BLaER1 treated with 17β-estradiol and CSF1 and Interleukin-3, amounts not matched to agents 10 nM and 100 nM (cell line): ENCODE measurements at regions not wholly inside any gene's neighbourhood (a gene's known extent, or its start where the extent isn't known, plus 50 kb on each side); places are given as distances from the start of the nearest gene placed in this dataset.
A peak's percentile ranks its signal among the peaks of the same experiment; 100 is the strongest.
"Not testable (repeated sequence)": the region's sequence is repeated elsewhere in the genome, so short reads cannot be mapped to it uniquely, and the experiment has no call there.

ENCODE experiments used
- H3K27ac ChIP-seq, 11 experiments: shearing (Covaris generic); formaldehyde crosslinking; 2 replicates each; pipeline ENCODE4 v1.8.1; 2022
- H3K27me3 ChIP-seq, 11 experiments: shearing (Covaris generic); formaldehyde crosslinking; 2 replicates each; pipeline ENCODE4 v1.8.1; 2022
- H3K36me3 ChIP-seq, 11 experiments: shearing (Covaris generic); formaldehyde crosslinking; 2 replicates each; pipeline ENCODE4 v1.8.1; 2022
- H3K4me1 ChIP-seq, 10 experiments: shearing (Covaris generic); formaldehyde crosslinking; 2 replicates each; pipeline ENCODE4 v1.8.1; 2022
- H3K4me2 ChIP-seq, 11 experiments: shearing (Covaris generic); formaldehyde crosslinking; 2 replicates each; pipeline ENCODE4 v1.8.1; 2022
- H3K4me3 ChIP-seq, 10 experiments: shearing (Covaris generic); formaldehyde crosslinking; 2 replicates each; pipeline ENCODE4 v1.8.1; 2022
- H3K9ac ChIP-seq, 11 experiments: shearing (Covaris generic); formaldehyde crosslinking; 2 replicates each; pipeline ENCODE4 v1.8.1; 2022
- H3K9me3 ChIP-seq, 11 experiments: shearing (Covaris generic); formaldehyde crosslinking; replicated peaks in 1 of 11; 2 replicates each; pipeline ENCODE4 v1.8.1; 2022
- H4K20me1 ChIP-seq, 11 experiments: shearing (Covaris generic); formaldehyde crosslinking; 2 replicates each; pipeline ENCODE4 v1.8.1; 2022
- Cebpa-rat ChIP-seq, 11 experiments: shearing (Covaris generic); IDR thresholded peaks; 2 replicates each; pipeline ENCODE4 v1.8.1; 2022

DNA sequence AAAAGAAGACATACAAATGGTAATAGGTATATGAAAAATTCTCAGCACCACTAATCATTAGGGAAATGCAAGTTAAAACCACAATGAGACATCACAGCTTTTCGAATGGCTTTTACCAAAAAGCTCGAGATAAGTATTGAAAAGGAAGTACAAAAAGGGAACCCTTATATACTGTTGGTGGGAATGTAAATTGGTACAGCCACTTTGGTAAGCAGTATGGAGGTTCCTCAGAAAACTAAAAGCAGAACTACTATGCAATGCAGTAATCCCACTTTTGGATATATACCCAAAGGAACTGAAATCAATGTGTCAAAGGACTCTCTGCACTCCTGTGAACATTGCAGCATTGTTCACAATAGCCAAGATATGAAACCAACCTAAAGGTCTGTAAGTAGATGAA lies 107.5 kb upstream of the SPATS2L start:
- no peaks in the 10 kb centered on the region for H3K27me3 ChIP-seq
- peaks cover 12 to 39% (median 19%) of the 10 kb centered on the region in 10 experiments for H3K4me1 ChIP-seq
- H3K4me2 ChIP-seq, result peak overlapping the region; percentile 30 to 95 (median 77); a peak in 21 of 22 replicates
- H3K9ac ChIP-seq, result 0 out of 22 replicates have a peak overlapping the region, but pooled peaks of 1 of the 11 experiments have one; percentile 37
- H3K27ac ChIP-seq, result peak overlapping the region in 8 of 11 experiments; percentile 3 to 75 (median 60); a peak in 13 of 22 replicates
- TF ChIP-seq Cebpa-rat (IDR thresholded peaks at IDR 0.05), result no peak
- no peak overlapping the region for H3K4me3 ChIP-seq
- 0 out of 22 replicates have a peak, but pooled peaks cover 0 to 3% (median 0%) of the 10 kb centered on the region in 11 experiments for H4K20me1 ChIP-seq
- no peaks in the 10 kb centered on the region for H3K36me3 ChIP-seq
- H3K9me3 ChIP-seq, result peaks cover 0 to 7% (median 0%) of the 10 kb centered on the region in 11 experiments; a peak in 4 of 22 replicates

- Histone ChIP-seq H3K27ac (peak overlapping the region in 8 of 11 experiments; percentile 3 to 75 (median 60); a peak in 15 of 22 replicates), H3K4me1 (peaks cover 12 to 39% (median 19%) of the 10 kb centered on the region in 10 experiments), H3K4me3 (peak overlapping the region in 2 of 10 experiments; percentile 5 to 36; a peak in 4 of 20 replicates), H3K27me3 (no peaks in the 10 kb centered on the region), H3K4me2 (peak overlapping the region; percentile 30 to 95 (median 77)), H3K9me3 (peaks cover 0 to 7% (median 0%) of the 10 kb centered on the region in 11 experiments; a peak in 4 of 22 replicates), H4K20me1 (0 out of 22 replicates have a peak, but pooled peaks cover 0 to 3% (median 0%) of the 10 kb centered on the region in 11 experiments), H3K9ac (peak overlapping the region in 3 of 11 experiments; percentile 37 to 45 (median 39); a peak in 3 of 22 replicates), H3K36me3 (no peaks in the 10 kb centered on the region)
- TF ChIP-seq Cebpa-rat (IDR thresholded peaks at IDR 0.05), result no peak
These were observed 106.8 kb upstream of the SPATS2L start for GRCh38 chr2:200199576-200200263.

- not testable (repeated sequence) for H3K27ac ChIP-seq, H3K4me3 ChIP-seq, H3K36me3 ChIP-seq, H3K9ac ChIP-seq, H4K20me1 ChIP-seq, H3K27me3 ChIP-seq, H3K4me2 ChIP-seq
- Histone ChIP-seq H3K9me3 (peaks cover 7 to 20% (median 14%) of the 10 kb centered on the region in 11 experiments; a peak in 16 of 22 replicates), H3K4me1 (peaks cover 12 to 34% (median 19%) of the 10 kb centered on the region in 10 experiments)
These were observed 104.7 kb upstream of the SPATS2L start for GRCh38 chr2:200201839-200202238.

GRCh38 chr2:200203381-200203827 lies 103.1 kb upstream of the SPATS2L start:
- Histone ChIP-seq H3K27me3 (no peaks in the 10 kb centered on the region), H3K9ac (no peak overlapping the region), H3K4me2 (no peak overlapping the region), H3K36me3 (no peaks in the 10 kb centered on the region), H3K4me3 (no peak overlapping the region), H3K9me3 (peaks cover 8 to 20% (median 14%) of the 10 kb centered on the region in 11 experiments; a peak in 16 of 22 replicates), H3K4me1 (peaks cover 12 to 20% (median 17%) of the 10 kb centered on the region in 10 experiments), H3K27ac (no peak overlapping the region), H4K20me1 (0 out of 22 replicates have a peak, but pooled peaks cover 0 to 3% (median 0%) of the 10 kb centered on the region in 11 experiments)
- TF ChIP-seq Cebpa-rat (IDR thresholded peaks at IDR 0.05), result no peak

GRCh38 chr2:200208041-200208440 lies 98.5 kb upstream of the SPATS2L start:
- no peak for TF ChIP-seq Cebpa-rat (IDR thresholded peaks at IDR 0.05)
- no peak overlapping the region for H3K4me2 ChIP-seq

DNA sequence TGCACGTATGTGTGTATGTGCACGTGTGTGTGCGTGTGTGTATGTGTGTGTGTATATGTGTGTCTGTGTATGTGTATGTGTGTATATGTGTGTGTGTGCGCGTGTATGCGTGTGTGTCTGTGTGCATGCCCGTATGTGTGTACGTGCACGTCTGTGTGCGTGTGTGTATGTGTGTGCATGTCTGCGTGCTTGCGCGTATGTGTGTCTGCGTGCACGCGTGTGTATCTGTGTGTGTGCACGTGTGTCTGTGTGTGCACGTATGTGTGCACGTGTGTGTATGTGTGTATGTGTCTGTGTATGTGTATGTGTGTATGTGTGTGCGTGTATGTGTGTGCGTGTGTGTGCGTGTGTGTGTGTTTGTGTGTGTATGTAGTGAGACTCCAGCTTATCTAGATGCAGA lies 97.5 kb upstream of the SPATS2L start:
- TF ChIP-seq Cebpa-rat (IDR thresholded peaks at IDR 0.05), result no peak
- Histone ChIP-seq H3K4me1 (peaks cover 0 to 12% (median 7%) of the 10 kb centered on the region in 10 experiments; a peak in 7 of 20 replicates), H3K27me3 (no peaks in the 10 kb centered on the region), H3K9ac (no peak overlapping the region), H3K9me3 (peaks cover 8 to 15% (median 13%) of the 10 kb centered on the region in 11 experiments; a peak in 15 of 22 replicates), H3K27ac (no peak overlapping the region), H3K4me3 (no peak overlapping the region), H3K4me2 (no peak overlapping the region), H4K20me1 (no peaks in the 10 kb centered on the region), H3K36me3 (no peaks in the 10 kb centered on the region)

More at GRCh38 chr2:200208041-200208440, 98.5 kb upstream of the SPATS2L start:
- Histone ChIP-seq H3K27me3 (no peaks in the 10 kb centered on the region), H4K20me1 (no peaks in the 10 kb centered on the region), H3K9ac (no peak overlapping the region), H3K4me3 (no peak overlapping the region), H3K27ac (no peak overlapping the region), H3K4me1 (peaks cover 0 to 7% (median 2%) of the 10 kb centered on the region in 10 experiments; a peak in 7 of 20 replicates), H3K36me3 (no peaks in the 10 kb centered on the region), H3K9me3 (peaks cover 8 to 15% (median 13%) of the 10 kb centered on the region in 11 experiments; a peak in 15 of 22 replicates)

GRCh38 chr2:200211643-200212042 lies 94.8 kb upstream of the SPATS2L start:
- no peak for TF ChIP-seq Cebpa-rat (IDR thresholded peaks at IDR 0.05)
- no peak overlapping the region for H3K4me3 ChIP-seq

GRCh38 chr2:200212862-200213425 lies 93.5 kb upstream of the SPATS2L start:
- H3K9ac ChIP-seq, result no peak overlapping the region
- peak overlapping the region in 7 of 11 experiments; percentile 2 to 36 (median 29); a peak in 10 of 22 replicates for H3K4me2 ChIP-seq
- TF ChIP-seq Cebpa-rat (IDR thresholded peaks at IDR 0.05), result no peak
- H3K9me3 ChIP-seq, result no peaks in the 10 kb centered on the region
- H3K36me3 ChIP-seq, result no peaks in the 10 kb centered on the region
- no peak overlapping the region for H3K27ac ChIP-seq
- no peak overlapping the region for H3K4me3 ChIP-seq
- H3K4me1 ChIP-seq, result peaks cover 0 to 18% (median 10%) of the 10 kb centered on the region in 10 experiments; a peak in 13 of 20 replicates
- H4K20me1 ChIP-seq, result no peaks in the 10 kb centered on the region
- H3K27me3 ChIP-seq, result no peaks in the 10 kb centered on the region

More at GRCh38 chr2:200211643-200212042, 94.8 kb upstream of the SPATS2L start:
- Histone ChIP-seq H3K9ac (no peak overlapping the region), H3K27me3 (no peaks in the 10 kb centered on the region), H3K36me3 (no peaks in the 10 kb centered on the region), H3K27ac (no peak overlapping the region), H3K4me1 (peaks cover 0 to 12% (median 9%) of the 10 kb centered on the region in 10 experiments; a peak in 13 of 20 replicates), H4K20me1 (no peaks in the 10 kb centered on the region), H3K9me3 (peaks cover 0 to 2% (median under 1%) of the 10 kb centered on the region in 11 experiments; a peak in 7 of 22 replicates), H3K4me2 (peak overlapping the region in 2 of 11 experiments; percentile 3; a peak in 2 of 22 replicates)

DNA sequence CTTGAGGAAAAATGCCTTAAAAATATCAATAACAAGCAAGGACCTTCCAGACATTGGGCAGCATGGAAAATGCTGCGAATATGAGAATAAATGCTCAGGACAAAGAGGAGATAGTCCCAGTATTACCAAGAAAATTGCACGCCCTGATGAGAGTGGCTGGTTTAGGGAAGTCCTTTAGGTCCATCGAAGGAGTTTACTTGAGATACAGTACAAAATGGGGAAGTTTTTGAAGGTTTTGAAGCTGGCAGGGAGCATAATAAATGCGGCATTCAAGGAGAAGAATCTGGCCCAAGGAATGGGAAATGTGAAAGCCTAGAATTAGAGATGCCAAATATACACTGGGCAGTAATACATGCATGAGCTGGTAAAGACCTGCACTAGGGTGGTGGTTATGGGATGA lies 90.2 kb upstream of the SPATS2L start:
- no peaks in the 10 kb centered on the region for H4K20me1 ChIP-seq
- H3K27me3 ChIP-seq, result no peaks in the 10 kb centered on the region
- TF ChIP-seq Cebpa-rat (IDR thresholded peaks at IDR 0.05), result no peak
- no peaks in the 10 kb centered on the region for H3K9me3 ChIP-seq
- H3K36me3 ChIP-seq, result no peaks in the 10 kb centered on the region
- no peak overlapping the region for H3K9ac ChIP-seq
- H3K4me3 ChIP-seq, result no peak overlapping the region
- no peak overlapping the region for H3K27ac ChIP-seq
- peak overlapping the region in 2 of 11 experiments; percentile 46 to 55; a peak in 2 of 22 replicates for H3K4me2 ChIP-seq
- peaks cover 0 to 18% (median 10%) of the 10 kb centered on the region in 10 experiments; a peak in 13 of 20 replicates for H3K4me1 ChIP-seq
